Breast epithelium (tissue), 3 donors: ENCODE measurements at regions not wholly inside any gene's neighbourhood (a gene's known extent, or its start where the extent isn't known, plus 50 kb on each side); places are given as distances from the start of the nearest gene placed in this dataset.

Experiments
- POLR2A ChIP-seq: fragments of 450-650 bp; IDR thresholded peaks from one replicate; pipeline ENCODE4 v1.6.1; 2016; ENCODE audit warnings: antibody characterized with exemption, mild to moderate bottlenecking, moderate library complexity
- TF ChIP-seq, protein P1 (sequence below), 3 donors: fragments of 450-650 bp; IDR thresholded peaks; one replicate each; pipeline ENCODE4 v1.5.1; 2016 to 2017; ENCODE audit warnings: antibody characterized with exemption in 3 of 3, mild to moderate bottlenecking in 3 of 3, moderate library complexity in 3 of 3

DNA sequence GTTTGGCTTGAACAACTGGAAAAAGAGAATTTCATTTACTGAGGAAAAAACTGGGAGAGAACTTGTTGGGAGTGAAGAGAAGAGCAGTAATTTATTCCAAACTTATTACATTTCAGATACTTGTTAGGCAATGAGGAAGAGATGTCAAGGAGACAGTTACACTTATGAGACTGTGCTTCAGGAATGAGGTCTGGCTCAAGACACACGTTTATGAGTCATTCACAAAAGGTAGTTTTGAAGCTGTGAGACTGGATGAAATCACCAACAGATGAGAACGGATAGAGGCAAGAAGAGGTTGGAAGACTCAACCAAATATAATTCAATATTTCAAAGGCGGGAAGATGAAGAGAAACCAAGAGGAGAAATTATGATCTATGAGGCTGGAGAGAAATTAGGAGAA lies 70.6 kb upstream of the DEFB112 start:
- TF ChIP-seq, protein P1, sequence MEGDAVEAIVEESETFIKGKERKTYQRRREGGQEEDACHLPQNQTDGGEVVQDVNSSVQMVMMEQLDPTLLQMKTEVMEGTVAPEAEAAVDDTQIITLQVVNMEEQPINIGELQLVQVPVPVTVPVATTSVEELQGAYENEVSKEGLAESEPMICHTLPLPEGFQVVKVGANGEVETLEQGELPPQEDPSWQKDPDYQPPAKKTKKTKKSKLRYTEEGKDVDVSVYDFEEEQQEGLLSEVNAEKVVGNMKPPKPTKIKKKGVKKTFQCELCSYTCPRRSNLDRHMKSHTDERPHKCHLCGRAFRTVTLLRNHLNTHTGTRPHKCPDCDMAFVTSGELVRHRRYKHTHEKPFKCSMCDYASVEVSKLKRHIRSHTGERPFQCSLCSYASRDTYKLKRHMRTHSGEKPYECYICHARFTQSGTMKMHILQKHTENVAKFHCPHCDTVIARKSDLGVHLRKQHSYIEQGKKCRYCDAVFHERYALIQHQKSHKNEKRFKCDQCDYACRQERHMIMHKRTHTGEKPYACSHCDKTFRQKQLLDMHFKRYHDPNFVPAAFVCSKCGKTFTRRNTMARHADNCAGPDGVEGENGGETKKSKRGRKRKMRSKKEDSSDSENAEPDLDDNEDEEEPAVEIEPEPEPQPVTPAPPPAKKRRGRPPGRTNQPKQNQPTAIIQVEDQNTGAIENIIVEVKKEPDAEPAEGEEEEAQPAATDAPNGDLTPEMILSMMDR (IDR thresholded peaks at IDR 0.05) = no peak
- no peak for TF ChIP-seq POLR2A
